ENCODE measurements at regions not wholly inside any gene's neighbourhood (a gene's known extent, or its start where the extent isn't known, plus 50 kb on each side); places are given as distances from the start of the nearest gene placed in this dataset.

- H3K9me3 Mint-ChIP-seq, result no peaks in the 10 kb centered on the region
- no peaks in the 10 kb centered on the region for H3K4me1 Mint-ChIP-seq (ENCODE audit: low read depth)
- no peak overlapping the region for H3K27ac Mint-ChIP-seq
- no peak for DNase-seq (ENCODE audit: low spot score)
- no peaks in the 10 kb centered on the region for H3K36me3 Mint-ChIP-seq (ENCODE audit: low read depth)
- H3K27me3 Mint-ChIP-seq (ENCODE audit: low read depth), result peaks cover 3% of the 10 kb centered on the region
- H3K4me3 Mint-ChIP-seq, result no peak overlapping the region
Measured at GRCh38 chr1:5506634-5507033, 485.6 kb downstream of the NPHP4 start.

GRCh38 chr1:5505944-5506343, 486.3 kb downstream of the NPHP4 start:
- H3K4me3 Mint-ChIP-seq, result no peak overlapping the region
- no peaks in the 10 kb centered on the region for H3K36me3 Mint-ChIP-seq (ENCODE audit: low read depth)
- no peak overlapping the region for H3K27ac Mint-ChIP-seq
- no peaks in the 10 kb centered on the region for H3K4me1 Mint-ChIP-seq (ENCODE audit: low read depth)
- DNase-seq (ENCODE audit: low spot score), result no peak
- no peaks in the 10 kb centered on the region for H3K9me3 Mint-ChIP-seq
- H3K27me3 Mint-ChIP-seq (ENCODE audit: low read depth), result no peaks in the 10 kb centered on the region

GRCh38 chr1:5504364-5504740, 487.9 kb downstream of the NPHP4 start:
- H3K4me3 Mint-ChIP-seq, result no peak overlapping the region
- H3K27ac Mint-ChIP-seq, result no peak overlapping the region
- no peaks in the 10 kb centered on the region for H3K9me3 Mint-ChIP-seq
- DNase-seq (ENCODE audit: low spot score), result no peak
- H3K36me3 Mint-ChIP-seq (ENCODE audit: low read depth), result no peaks in the 10 kb centered on the region
- H3K4me1 Mint-ChIP-seq (ENCODE audit: low read depth), result no peaks in the 10 kb centered on the region
- H3K27me3 Mint-ChIP-seq (ENCODE audit: low read depth), result no peaks in the 10 kb centered on the region

GRCh38 chr1:5503556-5504363, 488.5 kb downstream of the NPHP4 start:
- Mint-ChIP-seq H3K36me3 (ENCODE audit: low read depth) (no peaks in the 10 kb centered on the region), H3K27ac (no peak overlapping the region), H3K27me3 (ENCODE audit: low read depth) (no peaks in the 10 kb centered on the region), H3K4me3 (no peak overlapping the region), H3K4me1 (ENCODE audit: low read depth) (no peaks in the 10 kb centered on the region), H3K9me3 (no peaks in the 10 kb centered on the region)
- no peak for DNase-seq (ENCODE audit: low spot score)

- H3K4me3 Mint-ChIP-seq, result no peak overlapping the region
- no peak overlapping the region for H3K27ac Mint-ChIP-seq
- DNase-seq (ENCODE audit: low spot score), result no peak
- no peaks in the 10 kb centered on the region for H3K36me3 Mint-ChIP-seq (ENCODE audit: low read depth)
- H3K4me1 Mint-ChIP-seq (ENCODE audit: low read depth), result no peaks in the 10 kb centered on the region
- no peaks in the 10 kb centered on the region for H3K9me3 Mint-ChIP-seq
- no peaks in the 10 kb centered on the region for H3K27me3 Mint-ChIP-seq (ENCODE audit: low read depth)
Measured at GRCh38 chr1:5502311-5503194, 489.7 kb downstream of the NPHP4 start.

GRCh38 chr1:5501206-5501930, 490.9 kb downstream of the NPHP4 start:
- Mint-ChIP-seq H3K9me3 (no peaks in the 10 kb centered on the region), H3K27ac (no peak overlapping the region), H3K36me3 (ENCODE audit: low read depth) (no peaks in the 10 kb centered on the region), H3K27me3 (ENCODE audit: low read depth) (no peaks in the 10 kb centered on the region), H3K4me1 (ENCODE audit: low read depth) (no peaks in the 10 kb centered on the region), H3K4me3 (no peak overlapping the region)
- no peak for DNase-seq (ENCODE audit: low spot score)

GRCh38 chr1:5500541-5500940, 491.7 kb downstream of the NPHP4 start:
- no peak for DNase-seq (ENCODE audit: low spot score)
- no peak overlapping the region for H3K4me3 Mint-ChIP-seq
- no peaks in the 10 kb centered on the region for H3K36me3 Mint-ChIP-seq (ENCODE audit: low read depth)
- H3K4me1 Mint-ChIP-seq (ENCODE audit: low read depth), result no peaks in the 10 kb centered on the region
- H3K9me3 Mint-ChIP-seq, result no peaks in the 10 kb centered on the region
- no peaks in the 10 kb centered on the region for H3K27me3 Mint-ChIP-seq (ENCODE audit: low read depth)
- H3K27ac Mint-ChIP-seq, result no peak overlapping the region

GRCh38 chr1:5497503-5497902, 494.7 kb downstream of the NPHP4 start:
- Mint-ChIP-seq H3K9me3 (no peaks in the 10 kb centered on the region), H3K36me3 (ENCODE audit: low read depth) (no peaks in the 10 kb centered on the region), H3K4me1 (ENCODE audit: low read depth) (no peaks in the 10 kb centered on the region), H3K27me3 (ENCODE audit: low read depth) (no peaks in the 10 kb centered on the region), H3K27ac (no peak overlapping the region), H3K4me3 (no peak overlapping the region)
- no peak for DNase-seq (ENCODE audit: low spot score)

GRCh38 chr1:5495596-5496410, 496.4 kb downstream of the NPHP4 start:
- Mint-ChIP-seq H3K4me3 (no peak overlapping the region), H3K27me3 (ENCODE audit: low read depth) (no peaks in the 10 kb centered on the region), H3K9me3 (no peaks in the 10 kb centered on the region), H3K36me3 (ENCODE audit: low read depth) (no peaks in the 10 kb centered on the region), H3K27ac (no peak overlapping the region), H3K4me1 (ENCODE audit: low read depth) (no peaks in the 10 kb centered on the region)
- no peak for DNase-seq (ENCODE audit: low spot score)

GRCh38 chr1:5494518-5494917, 497.7 kb downstream of the NPHP4 start:
- Mint-ChIP-seq H3K27ac (no peak overlapping the region), H3K4me3 (no peak overlapping the region), H3K27me3 (ENCODE audit: low read depth) (no peaks in the 10 kb centered on the region), H3K36me3 (ENCODE audit: low read depth) (no peaks in the 10 kb centered on the region), H3K9me3 (no peaks in the 10 kb centered on the region), H3K4me1 (ENCODE audit: low read depth) (no peaks in the 10 kb centered on the region)
- DNase-seq (ENCODE audit: low spot score), result no peak

- Mint-ChIP-seq H3K27ac (no peak overlapping the region), H3K27me3 (ENCODE audit: low read depth) (no peaks in the 10 kb centered on the region), H3K4me1 (ENCODE audit: low read depth) (no peaks in the 10 kb centered on the region), H3K36me3 (ENCODE audit: low read depth) (no peaks in the 10 kb centered on the region), H3K9me3 (no peaks in the 10 kb centered on the region), H3K4me3 (no peak overlapping the region)
- DNase-seq (ENCODE audit: low spot score), result no peak
Measured at GRCh38 chr1:5493851-5494311, 498.3 kb downstream of the NPHP4 start.

- Mint-ChIP-seq H3K27me3 (ENCODE audit: low read depth) (no peaks in the 10 kb centered on the region), H3K27ac (no peak overlapping the region), H3K9me3 (no peaks in the 10 kb centered on the region), H3K4me1 (ENCODE audit: low read depth) (no peaks in the 10 kb centered on the region), H3K36me3 (ENCODE audit: low read depth) (no peaks in the 10 kb centered on the region), H3K4me3 (no peak overlapping the region)
- DNase-seq (ENCODE audit: low spot score), result no peak
Measured at GRCh38 chr1:5493275-5493674, 498.9 kb downstream of the NPHP4 start.

- H3K4me1 Mint-ChIP-seq (ENCODE audit: low read depth), result no peaks in the 10 kb centered on the region
- H3K27me3 Mint-ChIP-seq (ENCODE audit: low read depth), result no peaks in the 10 kb centered on the region
- H3K4me3 Mint-ChIP-seq, result no peak overlapping the region
- no peak for DNase-seq (ENCODE audit: low spot score)
- no peaks in the 10 kb centered on the region for H3K9me3 Mint-ChIP-seq
- H3K27ac Mint-ChIP-seq, result no peak overlapping the region
- H3K36me3 Mint-ChIP-seq (ENCODE audit: low read depth), result no peaks in the 10 kb centered on the region
Measured at GRCh38 chr1:5492846-5493245, 499.4 kb downstream of the NPHP4 start.

All from T-helper 2 cell treated with Interferon-gamma antibody and Interleukin-4, amounts not matched to agents 5 μg/mL and 100 μg/mL, for 36 hours (primary cell).